ENCODE measurements at regions not wholly inside any gene's neighbourhood (a gene's known extent, or its start where the extent isn't known, plus 50 kb on each side); places are given as distances from the start of the nearest gene placed in this dataset.

GRCh38 chr10:10225136-10225676 is 792.5 kb upstream of the CELF2 start:
- intact Hi-C loops (cut with micrococcal nuclease) = no loop called here
- no peak for ATAC-seq

GRCh38 chr10:10233229-10233628 is 784.4 kb upstream of the CELF2 start:
- ATAC-seq (no peak), DNase-seq (no peak)
- no peaks in the 10 kb centered on the region for H3K36me3 Mint-ChIP-seq (ENCODE audit: low read depth)
- intact Hi-C loops (cut with micrococcal nuclease) = no loop called here
- TF ChIP-seq CTCF (IDR thresholded peaks at IDR 0.05) = no peak
- POLR2A ChIA-PET = no interaction called here
- peaks cover 5% of the 10 kb centered on the region for H3K27me3 Mint-ChIP-seq
- H3K4me3 Mint-ChIP-seq = no peak overlapping the region
- no peak overlapping the region for H3K27ac Mint-ChIP-seq
- peaks cover 3% of the 10 kb centered on the region for H3K9me3 Mint-ChIP-seq
- no peaks in the 10 kb centered on the region for H3K4me1 Mint-ChIP-seq (ENCODE audit: low read depth)
- CTCF ChIA-PET = no interaction called here

More at GRCh38 chr10:10225136-10225676, 792.5 kb upstream of the CELF2 start:
- H3K27ac Mint-ChIP-seq = no peak overlapping the region
- H3K27me3 Mint-ChIP-seq = no peaks in the 10 kb centered on the region
- H3K36me3 Mint-ChIP-seq (ENCODE audit: low read depth) = no peaks in the 10 kb centered on the region
- CTCF ChIA-PET = no interaction called here
- no peaks in the 10 kb centered on the region for H3K4me1 Mint-ChIP-seq (ENCODE audit: low read depth)
- TF ChIP-seq CTCF (IDR thresholded peaks at IDR 0.05) = no peak
- no peak overlapping the region for H3K4me3 Mint-ChIP-seq
- peaks cover 2% of the 10 kb centered on the region for H3K9me3 Mint-ChIP-seq
- POLR2A ChIA-PET = no interaction called here
- DNase-seq = no peak

GRCh38 chr10:10235003-10235402 is 782.7 kb upstream of the CELF2 start:
- ATAC-seq (no peak), DNase-seq (no peak)
- H3K36me3 Mint-ChIP-seq (ENCODE audit: low read depth) = no peaks in the 10 kb centered on the region
- H3K27ac Mint-ChIP-seq = no peak overlapping the region
- H3K4me3 Mint-ChIP-seq = no peak overlapping the region
- H3K4me1 Mint-ChIP-seq (ENCODE audit: low read depth) = no peaks in the 10 kb centered on the region
- POLR2A ChIA-PET = no interaction called here
- intact Hi-C loops (cut with micrococcal nuclease) = no loop called here
- H3K9me3 Mint-ChIP-seq = peaks cover 1% of the 10 kb centered on the region
- TF ChIP-seq CTCF (IDR thresholded peaks at IDR 0.05) = no peak
- peaks cover 5% of the 10 kb centered on the region for H3K27me3 Mint-ChIP-seq
- CTCF ChIA-PET = no interaction called here

- Mint-ChIP-seq H3K4me3 (no peak overlapping the region), H3K4me1 (ENCODE audit: low read depth) (no peaks in the 10 kb centered on the region), H3K27me3 (peaks cover 3% of the 10 kb centered on the region), H3K9me3 (peaks cover 3% of the 10 kb centered on the region), H3K27ac (no peak overlapping the region), H3K36me3 (ENCODE audit: low read depth) (no peaks in the 10 kb centered on the region)
- ATAC-seq (no peak), DNase-seq (no peak)
- POLR2A ChIA-PET = no interaction called here
- intact Hi-C loops (cut with micrococcal nuclease) = no loop called here
- no peak for TF ChIP-seq CTCF (IDR thresholded peaks at IDR 0.05)
- CTCF ChIA-PET = no interaction called here
Observed at GRCh38 chr10:10247585-10247984, 770.1 kb upstream of the CELF2 start.

GRCh38 chr10:10256860-10257259 is 760.8 kb upstream of the CELF2 start:
- Mint-ChIP-seq H3K4me1 (ENCODE audit: low read depth) (no peaks in the 10 kb centered on the region), H3K27me3 (no peaks in the 10 kb centered on the region), H3K27ac (no peak overlapping the region), H3K9me3 (peaks cover 6% of the 10 kb centered on the region), H3K4me3 (no peak overlapping the region), H3K36me3 (ENCODE audit: low read depth) (no peaks in the 10 kb centered on the region)
- no peak for TF ChIP-seq CTCF (IDR thresholded peaks at IDR 0.05)
- DNase-seq = no peak
- CTCF ChIA-PET = no interaction called here
- POLR2A ChIA-PET = no interaction called here
- ATAC-seq = no peak
- intact Hi-C loops (cut with micrococcal nuclease) = no loop called here

Measured in activated CD8-positive, alpha-beta T cell treated with anti-CD3 and anti-CD28 coated beads for 36 hours (primary cell).